Fibroblast of pulmonary artery (primary cell): ENCODE measurements at regions not wholly inside any gene's neighbourhood (a gene's known extent, or its start where the extent isn't known, plus 50 kb on each side); places are given as distances from the start of the nearest gene placed in this dataset.

ENCODE experiments used
- DNase-seq: peaks from one replicate; pipeline ENCODE4 v3.0.0-alpha.2; 2010; ENCODE audit warnings: low read depth
- H3K4me3 ChIP-seq: replicated peaks from 2 replicates; pipeline ENCODE4 v1.5.1; 2011; ENCODE audit warnings: low read depth, mild to moderate bottlenecking, control low read depth, low read length, moderate library complexity
- CTCF ChIP-seq: IDR thresholded peaks from 2 replicates; pipeline ENCODE4 v1.5.1; 2011; ENCODE audit warnings: mild to moderate bottlenecking, control low read depth, low read length, inconsistent platforms; ENCODE audit errors: missing control alignments

GRCh38 chr16:77650761-77651160 is 71.6 kb upstream of the NUDT7 start:
- no peak overlapping the region for H3K4me3 ChIP-seq
- DNase-seq, result no peak
- TF ChIP-seq CTCF, result no peak

DNA sequence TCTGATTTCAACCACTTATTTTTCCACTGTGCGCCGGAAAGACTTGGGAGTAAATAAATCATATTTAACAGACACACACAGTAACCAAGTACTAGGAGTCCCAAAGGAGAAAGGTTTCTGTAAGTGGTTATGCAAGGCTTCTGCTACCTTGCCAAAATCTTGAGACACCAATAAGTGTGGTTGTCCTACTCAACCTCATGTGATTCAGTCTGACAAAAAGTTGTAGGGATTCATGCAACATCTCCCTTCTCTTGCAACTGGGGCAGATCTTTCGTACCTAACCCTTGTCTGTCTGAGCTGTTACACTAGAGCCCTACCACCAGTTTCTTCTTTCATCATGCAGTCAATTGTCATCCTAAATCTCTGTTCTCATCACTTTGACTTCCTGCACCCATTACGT is 69.9 kb upstream of the NUDT7 start:
- no peak overlapping the region for H3K4me3 ChIP-seq
- TF ChIP-seq CTCF, result no peak
- no peak for DNase-seq

DNA sequence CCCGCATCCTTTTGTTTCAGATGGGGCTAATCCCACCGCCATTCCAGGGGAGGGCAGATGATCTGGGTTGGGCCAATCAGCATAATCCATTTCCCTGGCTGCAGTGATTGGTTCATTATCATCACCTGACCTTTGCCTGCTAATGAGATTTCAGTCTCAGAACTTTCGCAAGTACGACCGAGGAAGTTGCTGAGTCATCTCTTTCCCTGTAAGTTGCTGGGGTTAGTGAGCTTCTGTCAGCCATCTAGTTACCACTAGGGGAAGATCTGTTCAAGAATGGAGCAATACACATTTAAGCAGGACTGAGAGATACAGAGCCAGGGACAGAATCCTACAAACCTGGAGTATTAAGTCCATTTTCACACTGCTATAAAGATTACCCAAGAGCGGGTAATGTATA is 65.3 kb upstream of the NUDT7 start:
- DNase-seq, result peak; percentile 35
- TF ChIP-seq CTCF, result no peak
- no peak overlapping the region for H3K4me3 ChIP-seq

DNA sequence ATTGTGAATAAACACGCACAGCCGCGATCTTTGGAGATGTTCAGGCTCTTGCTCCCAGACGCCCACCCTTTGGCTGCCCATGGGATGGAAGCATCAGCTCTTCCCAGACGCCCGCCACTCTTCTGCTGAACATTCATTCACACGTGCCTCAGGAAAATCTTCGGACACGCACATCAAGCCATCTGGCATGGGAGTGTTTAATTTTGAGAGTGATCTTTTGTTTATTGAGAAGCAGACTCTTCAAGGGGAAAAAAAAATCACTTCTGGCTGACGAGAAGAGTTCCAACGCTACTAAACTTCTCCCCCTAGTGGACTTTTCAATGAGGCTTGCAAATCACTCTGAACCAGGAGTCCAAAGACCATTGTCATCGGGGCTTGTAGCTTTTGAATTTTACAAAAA is 62.0 kb upstream of the NUDT7 start:
- peak; percentile 73 for TF ChIP-seq CTCF
- peak; percentile 69 for DNase-seq
- no peak overlapping the region for H3K4me3 ChIP-seq

- TF ChIP-seq CTCF, result no peak
- DNase-seq, result no peak
- H3K4me3 ChIP-seq, result no peak overlapping the region
Measured at GRCh38 chr16:77662246-77662645, 60.1 kb upstream of the NUDT7 start.

DNA sequence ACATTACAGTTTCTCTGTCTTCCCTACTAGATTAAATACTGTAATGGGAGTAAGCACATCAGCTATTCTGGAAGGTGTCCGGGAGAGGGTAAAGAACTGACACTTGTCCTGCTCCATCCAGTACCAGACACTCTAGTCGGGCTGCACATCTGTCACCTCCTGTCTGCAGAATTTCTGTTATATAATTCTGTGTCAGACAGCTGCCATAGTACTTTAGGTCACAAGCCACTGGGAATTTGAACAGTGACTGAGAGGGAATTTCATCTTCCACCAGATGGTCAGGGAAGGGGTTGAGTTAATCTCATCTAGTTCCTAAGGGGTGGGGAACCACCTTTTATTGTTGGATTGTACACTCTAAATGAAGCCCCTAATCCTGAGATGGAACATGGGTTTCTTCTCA is 58.6 kb upstream of the NUDT7 start:
- no peak overlapping the region for H3K4me3 ChIP-seq
- TF ChIP-seq CTCF, result no peak
- DNase-seq, result no peak

DNA sequence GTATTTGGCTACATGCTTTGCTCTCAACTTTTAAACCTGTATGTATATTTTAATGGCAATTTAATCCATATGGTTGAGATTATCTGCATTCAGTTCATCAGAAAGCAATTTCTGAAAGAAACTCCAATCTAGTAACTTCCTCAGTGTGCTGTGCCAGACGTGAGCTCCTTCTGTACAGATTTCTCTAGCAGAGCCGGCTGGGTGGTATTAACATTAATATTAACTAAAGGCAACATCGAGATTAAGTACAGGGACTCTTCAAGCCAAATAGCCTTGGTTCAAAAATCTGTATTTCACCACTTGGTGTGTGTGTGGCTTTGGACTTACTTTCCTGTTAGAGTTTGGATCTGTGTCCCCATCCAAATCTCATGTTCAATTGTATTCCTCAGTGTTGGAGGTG is 55.5 kb upstream of the NUDT7 start:
- no peak for TF ChIP-seq CTCF
- H3K4me3 ChIP-seq, result no peak overlapping the region
- DNase-seq, result no peak
